ENCODE measurements at regions not wholly inside any gene's neighbourhood (a gene's known extent, or its start where the extent isn't known, plus 50 kb on each side); places are given as distances from the start of the nearest gene placed in this dataset.

GRCh38 chr12:63018273-63018672 lies 83.3 kb upstream of the PPM1H start:
- intact Hi-C loops (cut with DNase I, micrococcal nuclease) = no loop called here
- Histone ChIP-seq H3K36me3 (ENCODE audit: low read depth) (no peaks in the 10 kb centered on the region), H3K4me1 (ENCODE audit: low read depth) (no peaks in the 10 kb centered on the region), H3K4me3 (no peak overlapping the region), H3K9me3 (no peaks in the 10 kb centered on the region)
- DNase-seq (no peak), ATAC-seq (no peak)
- TF ChIP-seq CTCF (IDR thresholded peaks at IDR 0.05) = no peak

GRCh38 chr12:63013302-63013701 lies 78.4 kb upstream of the PPM1H start:
- ATAC-seq (no peak), DNase-seq (no peak)
- Histone ChIP-seq H3K4me3 (no peak overlapping the region), H3K4me1 (ENCODE audit: low read depth) (no peaks in the 10 kb centered on the region), H3K36me3 (ENCODE audit: low read depth) (no peaks in the 10 kb centered on the region), H3K9me3 (no peaks in the 10 kb centered on the region)
- no peak for TF ChIP-seq CTCF (IDR thresholded peaks at IDR 0.05)
- intact Hi-C loops (cut with DNase I, micrococcal nuclease) = no loop called here

DNA sequence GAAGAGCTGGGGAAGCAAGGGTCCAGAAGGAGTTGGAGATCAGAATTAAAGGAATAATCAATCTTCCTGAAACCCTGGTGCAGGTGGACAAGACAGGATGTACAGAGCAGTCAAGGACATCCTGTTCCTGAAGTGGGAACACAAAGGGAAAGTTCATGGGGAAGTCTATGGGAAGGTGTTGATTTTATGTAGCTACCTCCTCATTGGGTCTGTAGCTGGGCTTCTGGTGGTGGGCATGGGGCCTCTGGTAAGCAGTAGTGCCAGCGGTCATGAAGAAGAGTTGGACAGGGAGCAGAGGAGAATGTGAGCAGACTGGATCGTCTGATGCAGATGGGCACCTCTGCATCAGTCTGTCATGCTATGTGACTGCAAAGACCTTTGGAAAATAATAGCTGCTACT lies 75.7 kb upstream of the PPM1H start:
- Histone ChIP-seq H3K36me3 (ENCODE audit: low read depth) (no peaks in the 10 kb centered on the region), H3K4me3 (no peak overlapping the region), H3K9me3 (no peaks in the 10 kb centered on the region), H3K4me1 (ENCODE audit: low read depth) (no peaks in the 10 kb centered on the region)
- intact Hi-C loops (cut with DNase I, micrococcal nuclease) = no loop called here
- DNase-seq = no peak
- no peak for ATAC-seq
- no peak for TF ChIP-seq CTCF (IDR thresholded peaks at IDR 0.05)

- Histone ChIP-seq H3K9me3 (no peaks in the 10 kb centered on the region), H3K36me3 (ENCODE audit: low read depth) (no peaks in the 10 kb centered on the region), H3K4me1 (ENCODE audit: low read depth) (no peaks in the 10 kb centered on the region), H3K4me3 (no peak overlapping the region)
- DNase-seq = no peak
- no peak for ATAC-seq
- intact Hi-C loops (cut with DNase I, micrococcal nuclease) = no loop called here
- TF ChIP-seq CTCF (IDR thresholded peaks at IDR 0.05) = no peak
Observed at GRCh38 chr12:63008372-63008771, 73.4 kb upstream of the PPM1H start.

- TF ChIP-seq CTCF (IDR thresholded peaks at IDR 0.05) = no peak
- DNase-seq (no peak), ATAC-seq (no peak)
- intact Hi-C loops (cut with DNase I, micrococcal nuclease) = no loop called here
- no peaks in the 10 kb centered on the region for H3K9me3 ChIP-seq
- H3K4me1 ChIP-seq (ENCODE audit: low read depth) = no peaks in the 10 kb centered on the region
- no peak overlapping the region for H3K4me3 ChIP-seq
- no peaks in the 10 kb centered on the region for H3K36me3 ChIP-seq (ENCODE audit: low read depth)
Observed at GRCh38 chr12:63007726-63008125, 72.8 kb upstream of the PPM1H start.

- DNase-seq (no peak), ATAC-seq (no peak)
- H3K4me1 ChIP-seq (ENCODE audit: low read depth) = no peaks in the 10 kb centered on the region
- intact Hi-C loops (cut with DNase I, micrococcal nuclease) = no loop called here
- no peaks in the 10 kb centered on the region for H3K9me3 ChIP-seq
- H3K36me3 ChIP-seq (ENCODE audit: low read depth) = no peaks in the 10 kb centered on the region
- no peak for TF ChIP-seq CTCF (IDR thresholded peaks at IDR 0.05)
- H3K4me3 ChIP-seq = no peak overlapping the region
Observed at GRCh38 chr12:63006536-63006935, 71.6 kb upstream of the PPM1H start.
